Stimulated activated CD4-positive, alpha-beta T cell treated with anti-CD3 and anti-CD28 coated beads, Interleukin-15, amount 100 ng/mL, for 24 hours (primary cell): ENCODE measurements at regions not wholly inside any gene's neighbourhood (a gene's known extent, or its start where the extent isn't known, plus 50 kb on each side); places are given as distances from the start of the nearest gene placed in this dataset.
A peak's percentile ranks its signal among the peaks of the same experiment; 100 is the strongest.
"Not testable (repeated sequence)": the region's sequence is repeated elsewhere in the genome, so short reads cannot be mapped to it uniquely, and the experiment has no call there.

Experiments
- DNase-seq: peaks from one replicate; pipeline ENCODE4 v3.0.0-alpha.2; 2020

- peak; percentile 5 for DNase-seq
Observed at GRCh38 chr2:125745514-125745913, 910.4 kb upstream of the GYPC start.

- DNase-seq: no peak
Observed at GRCh38 chr2:125746321-125747164, 909.4 kb upstream of the GYPC start.

- no peak for DNase-seq
Observed at GRCh38 chr2:125747165-125747425, 908.9 kb upstream of the GYPC start.

- DNase-seq: no peak
Observed at GRCh38 chr2:125756431-125756830, 899.5 kb upstream of the GYPC start.

DNA sequence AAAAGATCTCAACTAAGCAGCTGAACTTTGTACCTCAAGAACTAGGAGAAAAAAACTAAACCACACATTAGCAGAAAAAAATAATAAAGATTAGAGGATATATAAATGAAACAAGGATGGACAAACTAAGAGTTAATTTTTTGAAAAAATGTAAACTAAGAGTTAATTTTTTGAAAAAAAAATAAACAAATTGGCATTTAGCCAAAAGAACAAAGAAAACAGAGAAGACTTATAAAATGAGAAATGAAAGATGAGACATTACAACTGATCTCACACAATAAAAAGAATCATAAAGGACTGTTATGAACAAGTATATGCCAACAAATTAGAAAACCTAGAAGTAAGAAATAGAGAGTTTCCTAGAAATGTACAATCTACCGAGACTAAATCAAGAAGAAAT lies 859.2 kb upstream of the GYPC start:
- no peak for DNase-seq

DNA sequence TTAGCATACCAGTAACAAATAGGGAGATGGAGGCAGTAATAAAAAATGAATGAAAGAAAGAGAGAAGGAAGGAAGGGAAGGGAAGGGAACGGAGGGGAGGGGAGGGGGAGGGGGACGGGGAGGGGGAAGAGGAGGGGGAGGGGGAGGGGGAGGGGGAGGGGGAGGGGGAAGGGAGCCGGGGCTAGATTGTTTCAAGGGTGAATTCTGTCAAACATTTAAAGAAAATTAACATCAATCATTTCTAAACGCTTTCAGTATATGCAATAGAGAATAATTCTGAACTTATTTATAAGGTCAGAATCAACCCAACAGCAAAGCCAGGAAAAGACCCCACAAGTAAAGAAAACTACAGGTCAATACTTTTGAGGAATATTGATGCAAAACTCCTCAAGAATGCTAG lies 858.8 kb upstream of the GYPC start:
- no peak for DNase-seq

- DNase-seq: no peak
Observed at GRCh38 chr2:125822746-125823145, 833.2 kb upstream of the GYPC start.

DNA sequence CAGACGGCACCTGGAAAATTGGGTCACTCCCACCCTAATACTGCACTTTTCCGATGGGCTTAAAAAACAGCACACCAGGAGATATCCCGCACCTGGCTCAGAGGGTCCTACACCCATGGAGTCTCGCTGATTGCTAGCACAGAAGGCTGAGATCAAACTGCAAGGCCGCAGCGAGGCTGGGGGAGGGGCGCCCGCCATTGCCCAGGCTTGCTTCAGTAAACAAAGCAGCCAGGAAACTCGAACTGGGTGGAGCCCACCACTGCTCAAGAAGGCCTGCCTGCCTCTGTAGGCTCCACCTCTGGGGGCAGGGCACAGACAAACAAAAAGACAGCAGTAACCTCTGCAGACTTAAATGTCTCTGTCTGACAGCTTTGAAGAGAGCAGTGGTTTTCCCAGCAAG lies 830.2 kb upstream of the GYPC start:
- not testable (repeated sequence) for DNase-seq

- no peak for DNase-seq
Observed at GRCh38 chr2:125837128-125837527, 818.8 kb upstream of the GYPC start.

DNA sequence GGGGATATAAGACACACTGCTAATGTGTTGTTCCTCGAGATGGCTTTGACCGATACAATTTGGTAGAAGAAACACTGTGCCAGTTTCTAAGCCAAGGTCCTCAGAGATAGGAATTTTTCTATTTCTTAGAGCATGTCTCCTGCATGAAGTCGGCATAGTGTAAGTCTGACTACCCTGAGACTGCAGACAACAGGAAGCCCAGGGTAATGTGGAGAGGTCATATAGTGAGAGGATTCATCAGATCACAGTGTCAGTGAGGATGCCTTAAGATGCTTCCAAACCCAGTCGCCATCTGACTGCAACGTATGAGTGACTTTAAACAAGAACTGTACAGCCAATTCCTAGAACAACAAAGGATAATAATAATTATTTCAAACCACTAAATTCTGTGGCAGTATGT lies 818.3 kb upstream of the GYPC start:
- no peak for DNase-seq

DNA sequence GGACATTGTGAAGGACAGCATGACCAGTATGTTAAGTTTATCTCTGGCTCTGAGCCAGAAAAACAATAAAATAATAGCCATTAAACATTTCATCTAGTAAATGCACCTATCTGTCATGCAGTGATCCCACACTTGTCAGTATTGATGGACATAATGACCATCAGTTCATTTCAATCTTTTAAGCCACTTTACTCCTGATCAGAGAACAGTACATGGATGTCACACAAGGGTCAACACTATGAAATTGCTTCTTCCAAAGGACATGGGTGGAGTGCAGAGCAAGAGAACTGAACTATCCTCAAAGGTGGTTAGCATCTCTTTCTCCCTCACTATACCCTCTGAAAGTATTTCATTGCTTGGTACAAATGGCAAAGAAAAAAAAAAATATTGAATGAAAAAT lies 816.0 kb upstream of the GYPC start:
- no peak for DNase-seq

DNA sequence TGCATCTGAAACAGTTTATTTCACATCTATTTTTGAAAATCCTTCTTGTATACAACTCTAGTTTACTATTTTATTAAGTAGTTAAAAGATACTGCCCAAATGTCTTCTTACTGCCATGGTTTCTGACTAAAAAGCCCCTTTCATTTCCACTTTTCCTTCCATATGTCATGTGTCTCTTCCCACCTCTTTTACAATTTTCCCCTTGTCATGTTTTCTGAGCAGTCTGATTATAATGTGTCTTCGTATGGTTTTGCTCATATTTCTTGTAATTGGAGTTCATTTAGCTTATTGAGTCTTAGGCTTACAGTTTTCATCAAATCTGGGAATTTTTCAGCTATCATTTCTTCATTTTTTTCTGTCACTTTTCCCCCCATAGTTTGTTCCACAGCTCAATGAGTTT lies 813.9 kb upstream of the GYPC start:
- DNase-seq: no peak

DNA sequence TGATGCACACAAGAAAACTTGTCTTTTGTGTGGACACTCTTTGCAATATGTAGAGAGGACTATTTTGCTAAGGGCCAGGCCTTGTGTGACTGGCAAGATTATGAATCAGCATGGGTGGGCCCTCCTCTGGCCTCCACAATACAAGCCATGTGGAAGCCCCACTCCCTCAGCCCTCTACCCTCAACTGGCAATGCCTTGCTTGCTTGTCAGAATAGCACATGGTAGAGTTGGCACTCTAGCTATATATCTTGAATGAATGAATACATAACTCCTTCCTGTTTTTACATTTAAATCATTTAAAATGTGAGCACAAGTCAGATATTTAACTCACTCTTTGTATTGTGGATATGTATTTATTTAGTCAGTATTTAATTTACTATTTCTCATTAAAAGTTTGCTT lies 805.4 kb upstream of the GYPC start:
- DNase-seq: no peak

DNA sequence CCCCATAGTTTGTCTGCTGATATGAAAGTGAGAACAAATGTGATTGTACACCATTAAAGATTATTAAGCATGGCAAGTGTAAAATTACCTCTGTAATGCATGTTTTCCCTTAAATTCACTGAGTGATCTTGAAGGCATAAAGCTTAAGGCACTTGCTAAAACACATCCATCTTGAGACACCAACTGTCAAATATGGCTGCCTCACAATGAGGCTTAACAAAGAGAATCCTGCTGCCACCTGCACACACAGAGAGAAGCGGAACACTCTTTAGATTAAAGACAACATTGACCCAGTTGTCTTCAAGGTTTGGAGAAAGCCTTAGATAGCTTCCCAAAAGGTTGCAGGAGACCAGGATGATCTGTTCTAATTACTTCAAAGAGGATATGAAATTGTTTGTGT lies 803.6 kb upstream of the GYPC start:
- no peak for DNase-seq

DNA sequence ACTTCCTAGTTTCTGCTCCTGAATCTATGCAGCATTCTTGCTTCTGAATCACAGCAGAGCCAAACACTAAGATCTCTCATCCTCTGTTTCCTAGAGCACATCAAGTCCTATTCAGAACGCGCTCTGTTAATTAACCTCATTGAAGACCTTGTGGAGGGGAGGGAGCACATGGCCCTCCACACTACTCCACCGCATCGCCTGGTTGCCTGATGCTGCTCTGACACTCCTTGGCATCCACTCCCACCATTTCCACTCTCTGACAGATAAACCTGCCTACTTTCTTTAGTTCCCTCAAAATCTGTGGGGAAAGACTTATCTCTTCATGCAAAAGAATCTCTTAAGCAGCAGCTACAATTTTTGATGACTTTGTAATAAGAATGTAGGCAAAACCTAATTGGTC lies 802.3 kb upstream of the GYPC start:
- no peak for DNase-seq

DNA sequence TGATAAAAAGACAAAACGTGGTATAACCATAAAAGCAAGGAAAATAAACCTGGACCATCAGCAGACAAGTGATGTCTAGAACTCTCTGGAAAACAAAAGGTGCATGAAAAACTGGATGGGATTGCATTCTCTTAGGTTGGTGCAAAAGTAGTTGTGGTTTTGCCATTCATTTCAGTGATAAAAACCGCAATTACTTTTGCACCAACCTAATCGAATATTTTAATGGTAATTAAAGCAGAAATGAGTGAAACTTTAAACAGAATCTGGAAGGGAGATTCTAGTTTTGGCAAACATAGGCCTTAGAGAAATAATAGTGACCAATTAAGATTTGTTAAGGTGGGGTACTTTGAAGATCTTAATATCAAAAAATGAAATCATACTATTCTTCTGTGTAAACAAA lies 800.8 kb upstream of the GYPC start:
- DNase-seq: no peak

- no peak for DNase-seq
Observed at GRCh38 chr2:125857971-125858794, 797.8 kb upstream of the GYPC start.

- no peak for DNase-seq
Observed at GRCh38 chr2:125861461-125861860, 794.5 kb upstream of the GYPC start.

GRCh38 chr2:125867908-125868307 lies 788.0 kb upstream of the GYPC start:
- no peak for DNase-seq

- DNase-seq: no peak
Observed at GRCh38 chr2:125870264-125870663, 785.7 kb upstream of the GYPC start.

- DNase-seq: no peak
Observed at GRCh38 chr2:125870746-125871145, 785.2 kb upstream of the GYPC start.

GRCh38 chr2:125874564-125874963 lies 781.4 kb upstream of the GYPC start:
- DNase-seq: no peak

- DNase-seq: no peak
Observed at GRCh38 chr2:125885340-125885739, 770.6 kb upstream of the GYPC start.

DNA sequence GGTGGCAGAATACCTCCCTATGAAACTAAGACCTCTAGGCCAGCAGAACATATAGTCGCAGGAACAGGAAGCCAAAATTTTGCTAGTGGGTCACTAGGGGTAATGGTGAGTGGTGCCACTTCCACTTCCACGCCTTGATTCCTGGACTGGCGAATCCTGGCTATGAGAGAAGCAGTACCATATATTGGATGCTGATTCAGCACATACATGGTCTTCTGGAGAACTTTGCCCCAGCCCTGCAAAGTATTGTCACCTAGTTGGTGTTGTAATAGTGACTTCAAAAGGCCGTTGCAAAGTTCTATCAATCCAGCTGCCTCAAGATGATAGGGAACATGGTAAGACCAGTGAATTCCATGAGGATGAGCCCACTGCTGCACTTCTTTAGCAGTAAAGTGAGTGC lies 769.8 kb upstream of the GYPC start:
- DNase-seq: no peak

GRCh38 chr2:125901278-125901677 lies 754.7 kb upstream of the GYPC start:
- no peak for DNase-seq
